Esophagus squamous epithelium (tissue), 5 donors: ENCODE measurements at regions not wholly inside any gene's neighbourhood (a gene's known extent, or its start where the extent isn't known, plus 50 kb on each side); places are given as distances from the start of the nearest gene placed in this dataset.
A peak's percentile ranks its signal among the peaks of the same experiment; 100 is the strongest.
"Not testable (repeated sequence)": the region's sequence is repeated elsewhere in the genome, so short reads cannot be mapped to it uniquely, and the experiment has no call there.

Experiments used
- DNase-seq: peaks from one replicate; lab custom pipeline; 2025; lab: John Stamatoyannopoulos, UW
- H3K27ac ChIP-seq, 4 donors: fragments of 200-600 bp; sonication (generic); one replicate each; pipeline ENCODE4 v1.5.1; 2016 to 2019; ENCODE audit warnings: mild to moderate bottlenecking in 1 of 4
- H3K27me3 ChIP-seq, 4 donors: fragments of 200-600 bp; sonication (generic); 1 replicate in 3 of 4; 2 replicates in 1 of 4; pipeline versions ENCODE4 v1.5.1 to v1.6.0; 2017 to 2021; ENCODE audit warnings: antibody characterized with exemption in 1 of 4
- H3K36me3 ChIP-seq, 3 donors: fragments of 200-600 bp; sonication (generic); one replicate each; pipeline ENCODE4 v1.5.1; 2016 to 2019
- H3K4me1 ChIP-seq, 3 donors: fragments of 200-600 bp; sonication (generic); one replicate each; pipeline ENCODE4 v1.5.1; 2017 to 2019
- H3K4me3 ChIP-seq, 4 donors: fragments of 200-600 bp; sonication (generic); 1 replicate in 3 of 4; 2 replicates in 1 of 4; pipeline ENCODE4 v1.5.1; 2016 to 2019; ENCODE audit warnings: mild to moderate bottlenecking in 2 of 4, moderate library complexity in 1 of 4
- H3K9me3 ChIP-seq, 3 donors: fragments of 200-600 bp; sonication (generic); one replicate each; pipeline ENCODE4 v1.5.1; 2016 to 2019
- CTCF ChIP-seq, 6 experiments: fragments of 450-650 bp in 4 of 6; fragments of 200-600 bp in 2 of 6; sonication (generic) in 2 of 6; IDR thresholded peaks; one replicate each; pipeline ENCODE4 v1.5.1; 2016 to 2019; ENCODE audit warnings: antibody characterized with exemption in 6 of 6, mild to moderate bottlenecking in 4 of 6, moderate library complexity in 4 of 6
- POLR2A ChIP-seq, 4 donors: fragments of 450-650 bp; IDR thresholded peaks; one replicate each; pipeline ENCODE4 v1.6.1; 2017; ENCODE audit warnings: antibody characterized with exemption in 4 of 4, mild to moderate bottlenecking in 4 of 4, moderate library complexity in 3 of 4
- WGBS, 2 donors: methylation state at CpG; one replicate each; pipeline ENCODE4 v1.1.5; 2018; 5-methylcytosine and 5-hydroxymethylcytosine counted together
- intact Hi-C: fragments of 100-400 bp; cut with DNase I; formaldehyde crosslinking; loops from one replicate; pipeline ENCODE4 v1.15.0; 2022
- donor health status: DM: yes; HTN: yes; CAD: no.

GRCh38 chr10:3875842-3876235 lies 90.8 kb upstream of the KLF6 start:
- WGBS, 2 donors: 80 to 87% methylated on average over 3 of the region's 3 CpGs
- Histone ChIP-seq H3K27ac (peak overlapping the region in 3 of 4 donors; percentile 49 to 70 (median 51)), H3K4me3 (no peak overlapping the region), H3K36me3 (no peaks in the 10 kb centered on the region), H3K27me3 (no peaks in the 10 kb centered on the region), H3K9me3 (no peaks in the 10 kb centered on the region), H3K4me1 (peaks cover 5 to 31% (median 17%) of the 10 kb centered on the region in 3 donors)
- TF ChIP-seq CTCF (IDR thresholded peaks at IDR 0.05) (no peak), POLR2A (IDR thresholded peaks at IDR 0.05) (no peak)
- no peak for DNase-seq
- intact Hi-C loops: no loop called here

GRCh38 chr10:3874990-3875841 lies 90.2 kb upstream of the KLF6 start:
- intact Hi-C loops: no loop called here
- H3K27ac ChIP-seq: peak overlapping the region; percentile 24 to 70 (median 50)

GRCh38 chr10:3874610-3874989 lies 89.6 kb upstream of the KLF6 start:
- DNase-seq, intact Hi-C loops, H3K27me3 ChIP-seq, H3K36me3 ChIP-seq, H3K9me3 ChIP-seq, H3K4me3 ChIP-seq: not testable (repeated sequence)
- Histone ChIP-seq H3K27ac (peak overlapping the region; percentile 19 to 70 (median 36)), H3K4me1 (peaks cover 5 to 31% (median 17%) of the 10 kb centered on the region in 3 donors)
- 39 to 48% methylated on average over 4 of the region's 4 CpGs for WGBS, 2 donors

More at GRCh38 chr10:3874990-3875841, 90.2 kb upstream of the KLF6 start:
- Histone ChIP-seq H3K27me3 (no peaks in the 10 kb centered on the region), H3K4me3 (no peak overlapping the region), H3K4me1 (peaks cover 5 to 31% (median 17%) of the 10 kb centered on the region in 3 donors), H3K9me3 (no peaks in the 10 kb centered on the region), H3K36me3 (no peaks in the 10 kb centered on the region)
- TF ChIP-seq CTCF (IDR thresholded peaks at IDR 0.05) (no peak), POLR2A (IDR thresholded peaks at IDR 0.05) (no peak)
- DNase-seq: no peak
- WGBS, 2 donors: 49 to 73% methylated on average over 6 of the region's 6 CpGs

- DNase-seq: no peak
- H3K4me3 ChIP-seq: no peak overlapping the region
- H3K27ac ChIP-seq: peak overlapping the region in 3 of 4 donors; percentile 40 to 77 (median 70)
- no peaks in the 10 kb centered on the region for H3K27me3 ChIP-seq
- 31 to 47% methylated on average over 7 of the region's 7 CpGs for WGBS, 2 donors
- no peaks in the 10 kb centered on the region for H3K9me3 ChIP-seq
- intact Hi-C loops: no loop called here
- peaks cover 5 to 31% (median 17%) of the 10 kb centered on the region in 3 donors for H3K4me1 ChIP-seq
- no peaks in the 10 kb centered on the region for H3K36me3 ChIP-seq
- no peak for TF ChIP-seq POLR2A (IDR thresholded peaks at IDR 0.05)
Observed at GRCh38 chr10:3873728-3874461, 88.9 kb upstream of the KLF6 start.

- intact Hi-C loops: no loop called here
- no peak for DNase-seq
- Histone ChIP-seq H3K4me3 (no peak overlapping the region), H3K36me3 (no peaks in the 10 kb centered on the region), H3K9me3 (no peaks in the 10 kb centered on the region), H3K27me3 (no peaks in the 10 kb centered on the region), H3K27ac (no peak overlapping the region), H3K4me1 (peaks cover 5 to 31% (median 17%) of the 10 kb centered on the region in 3 donors)
- 86 to 91% methylated on average over 12 of the region's 12 CpGs for WGBS, 2 donors
- TF ChIP-seq POLR2A (IDR thresholded peaks at IDR 0.05) (no peak), CTCF (IDR thresholded peaks at IDR 0.05) (no peak)
Observed at GRCh38 chr10:3872712-3873329, 87.8 kb upstream of the KLF6 start.
